SK-N-SH treated with all-trans-retinoic acid at 6 μM for 48 hours (cell line): ENCODE measurements at regions not wholly inside any gene's neighbourhood (a gene's known extent, or its start where the extent isn't known, plus 50 kb on each side); places are given as distances from the start of the nearest gene placed in this dataset.

Experiments
- ATAC-seq: fragments of 200-7000 bp; cut with Tn5 transposase; 3 replicates; pipeline ENCODE4 v1.9.1; 2020; ENCODE audit warnings: mild to moderate bottlenecking, moderate library complexity
- ARNTL ChIP-seq: fragments of 450-650 bp; formaldehyde crosslinking; IDR thresholded peaks from 2 replicates; pipeline ENCODE4 v1.5.0; 2020; ENCODE audit warnings: low read depth, mild to moderate bottlenecking, moderate library complexity, borderline replicate concordance
- BACH2 ChIP-seq: fragments of 250-450 bp; sonication (Bioruptor Pico); IDR thresholded peaks from 2 replicates; pipeline ENCODE4 v1.9.0; 2021; ENCODE audit warnings: mild to moderate bottlenecking, borderline replicate concordance
- CSDC2 ChIP-seq: fragments of 250-450 bp; sonication (Bioruptor Pico); IDR thresholded peaks from 2 replicates; pipeline ENCODE4 v1.5.0; 2020; ENCODE audit warnings: mild to moderate bottlenecking, moderate library complexity
- CSRNP3 ChIP-seq: fragments of 250-450 bp; sonication (Bioruptor Pico); IDR thresholded peaks from 2 replicates; pipeline ENCODE4 v1.5.1; 2021; ENCODE audit warnings: mild to moderate bottlenecking, moderate library complexity
- ESRRG ChIP-seq: fragments of 250-450 bp; sonication (Bioruptor Pico); IDR thresholded peaks from 2 replicates; pipeline ENCODE4 v1.6.1; 2021; ENCODE audit warnings: mild to moderate bottlenecking
- GLIS3 ChIP-seq: fragments of 250-450 bp; sonication (Bioruptor Pico); IDR thresholded peaks from 2 replicates; pipeline ENCODE4 v1.5.0; 2020; ENCODE audit warnings: mild to moderate bottlenecking, moderate library complexity
- OSR1 ChIP-seq: fragments of 250-450 bp; sonication (Bioruptor Pico); IDR thresholded peaks from 2 replicates; pipeline ENCODE4 v1.8.0; 2022; ENCODE audit warnings: moderate library complexity, mild to moderate bottlenecking, inconsistent platforms
- POU6F1 ChIP-seq: fragments of 250-450 bp; sonication (Bioruptor Pico); IDR thresholded peaks from 2 replicates; pipeline ENCODE4 v1.8.0; 2021; ENCODE audit warnings: low read depth, mild to moderate bottlenecking, moderate library complexity, borderline replicate concordance
- PPARA ChIP-seq: fragments of 250-450 bp; sonication (Bioruptor Pico); IDR thresholded peaks from 2 replicates; pipeline ENCODE4 v1.5.0; 2020; ENCODE audit warnings: mild to moderate bottlenecking, borderline replicate concordance
- RARB ChIP-seq: fragments of 250-450 bp; sonication (Bioruptor Pico); IDR thresholded peaks from 2 replicates; pipeline ENCODE4 v1.8.0; 2021; ENCODE audit warnings: mild to moderate bottlenecking, moderate library complexity
- TCF4 ChIP-seq: fragments of 250-450 bp; sonication (Bioruptor Pico); IDR thresholded peaks from 2 replicates; pipeline ENCODE4 v1.8.0; 2021; ENCODE audit warnings: mild to moderate bottlenecking, moderate library complexity, borderline replicate concordance
- TOX ChIP-seq: fragments of 250-450 bp; sonication (Bioruptor Pico); IDR thresholded peaks from 2 replicates; pipeline ENCODE4 v1.8.0; 2021; ENCODE audit warnings: mild to moderate bottlenecking, moderate library complexity, borderline replicate concordance
- ZC3H10 ChIP-seq: fragments of 250-450 bp; sonication (Bioruptor Pico); IDR thresholded peaks from 2 replicates; pipeline ENCODE4 v1.5.1; 2021; ENCODE audit warnings: mild to moderate bottlenecking, moderate library complexity
- ZFP3 ChIP-seq: fragments of 250-450 bp; sonication (Bioruptor Pico); IDR thresholded peaks from 2 replicates; pipeline ENCODE4 v1.5.0; 2020; ENCODE audit warnings: mild to moderate bottlenecking, moderate library complexity
- ZFP30 ChIP-seq: fragments of 450-650 bp; formaldehyde crosslinking; IDR thresholded peaks from 2 replicates; pipeline ENCODE4 v1.5.0; 2022; ENCODE audit warnings: mild to moderate bottlenecking, moderate library complexity
- ZNF565 ChIP-seq: fragments of 450-650 bp; formaldehyde crosslinking; conservative IDR thresholded peaks from 2 replicates; pipeline ENCODE4 v1.5.0; 2020; ENCODE audit warnings: low read depth, mild to moderate bottlenecking, moderate library complexity
- ZNF70 ChIP-seq: fragments of 450-650 bp; formaldehyde crosslinking; IDR thresholded peaks from 2 replicates; pipeline ENCODE4 v1.5.0; 2020; ENCODE audit warnings: mild to moderate bottlenecking, moderate library complexity
- ZNF8 ChIP-seq: fragments of 450-650 bp; formaldehyde crosslinking; IDR thresholded peaks from 2 replicates; pipeline ENCODE4 v1.5.0; 2020; ENCODE audit warnings: mild to moderate bottlenecking, moderate library complexity
- TF ChIP-seq, protein P1 (sequence below): fragments of 250-450 bp; sonication (Bioruptor Pico); IDR thresholded peaks from 2 replicates; pipeline ENCODE4 v1.8.0; 2020; ENCODE audit warnings: mild to moderate bottlenecking, moderate library complexity, borderline replicate concordance
- TF ChIP-seq, protein P2 (sequence below): fragments of 250-450 bp; sonication (Bioruptor Pico); IDR thresholded peaks from 2 replicates; pipeline ENCODE4 v1.5.1; 2020; ENCODE audit warnings: low read depth, mild to moderate bottlenecking, moderate library complexity
- TF ChIP-seq, protein P3 (sequence below): fragments of 250-450 bp; sonication (Bioruptor Pico); IDR thresholded peaks from 2 replicates; pipeline ENCODE4 v1.5.0; 2020; ENCODE audit warnings: mild to moderate bottlenecking, moderate library complexity

GRCh38 chr5:159555084-159555483, 224.8 kb upstream of the IL12B start:
- no peak for TF ChIP-seq ZFP3 (CRISPR knock-in tag)
- TF ChIP-seq BACH2 (CRISPR knock-in tag), result no peak
- TF ChIP-seq, protein P1, sequence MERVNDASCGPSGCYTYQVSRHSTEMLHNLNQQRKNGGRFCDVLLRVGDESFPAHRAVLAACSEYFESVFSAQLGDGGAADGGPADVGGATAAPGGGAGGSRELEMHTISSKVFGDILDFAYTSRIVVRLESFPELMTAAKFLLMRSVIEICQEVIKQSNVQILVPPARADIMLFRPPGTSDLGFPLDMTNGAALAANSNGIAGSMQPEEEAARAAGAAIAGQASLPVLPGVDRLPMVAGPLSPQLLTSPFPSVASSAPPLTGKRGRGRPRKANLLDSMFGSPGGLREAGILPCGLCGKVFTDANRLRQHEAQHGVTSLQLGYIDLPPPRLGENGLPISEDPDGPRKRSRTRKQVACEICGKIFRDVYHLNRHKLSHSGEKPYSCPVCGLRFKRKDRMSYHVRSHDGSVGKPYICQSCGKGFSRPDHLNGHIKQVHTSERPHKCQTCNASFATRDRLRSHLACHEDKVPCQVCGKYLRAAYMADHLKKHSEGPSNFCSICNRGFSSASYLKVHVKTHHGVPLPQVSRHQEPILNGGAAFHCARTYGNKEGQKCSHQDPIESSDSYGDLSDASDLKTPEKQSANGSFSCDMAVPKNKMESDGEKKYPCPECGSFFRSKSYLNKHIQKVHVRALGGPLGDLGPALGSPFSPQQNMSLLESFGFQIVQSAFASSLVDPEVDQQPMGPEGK, result no peak
- no peak for TF ChIP-seq ZNF70 (CRISPR knock-in tag)
- TF ChIP-seq ZNF565, result no peak
- no peak for TF ChIP-seq CSRNP3 (CRISPR knock-in tag)
- TF ChIP-seq OSR1, result no peak
- TF ChIP-seq ZNF8 (CRISPR knock-in tag), result no peak
- TF ChIP-seq, protein P2, sequence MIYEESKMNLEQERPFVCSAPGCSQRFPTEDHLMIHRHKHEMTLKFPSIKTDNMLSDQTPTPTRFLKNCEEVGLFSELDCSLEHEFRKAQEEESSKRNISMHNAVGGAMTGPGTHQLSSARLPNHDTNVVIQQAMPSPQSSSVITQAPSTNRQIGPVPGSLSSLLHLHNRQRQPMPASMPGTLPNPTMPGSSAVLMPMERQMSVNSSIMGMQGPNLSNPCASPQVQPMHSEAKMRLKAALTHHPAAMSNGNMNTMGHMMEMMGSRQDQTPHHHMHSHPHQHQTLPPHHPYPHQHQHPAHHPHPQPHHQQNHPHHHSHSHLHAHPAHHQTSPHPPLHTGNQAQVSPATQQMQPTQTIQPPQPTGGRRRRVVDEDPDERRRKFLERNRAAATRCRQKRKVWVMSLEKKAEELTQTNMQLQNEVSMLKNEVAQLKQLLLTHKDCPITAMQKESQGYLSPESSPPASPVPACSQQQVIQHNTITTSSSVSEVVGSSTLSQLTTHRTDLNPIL (CRISPR knock-in tag), result no peak
- TF ChIP-seq RARB (CRISPR knock-in tag), result no peak
- TF ChIP-seq ZC3H10, result no peak
- no peak for TF ChIP-seq PPARA (CRISPR knock-in tag)
- TF ChIP-seq CSDC2 (CRISPR knock-in tag), result no peak
- TF ChIP-seq, all 23 proteins: peak for 0
- ATAC-seq, result no peak

DNA sequence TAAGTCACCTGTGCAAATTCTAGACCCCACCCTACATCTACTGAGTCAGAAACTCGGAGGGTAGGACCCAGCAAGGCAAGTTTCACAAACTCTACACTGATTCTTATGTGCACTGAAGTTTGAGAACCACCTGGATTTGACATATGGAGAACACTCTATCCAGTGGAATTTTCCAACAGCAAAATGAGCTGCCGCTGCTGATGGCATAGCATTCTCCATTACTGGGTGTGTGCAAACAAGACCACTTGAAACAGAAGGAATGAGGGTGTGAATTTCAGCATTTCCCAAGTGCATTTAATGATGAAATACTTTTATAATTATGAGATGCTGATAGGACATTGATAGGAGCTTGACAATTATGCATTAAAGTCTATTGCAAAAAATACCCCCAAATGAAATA, 229.1 kb upstream of the IL12B start:
- no peak for TF ChIP-seq CSRNP3 (CRISPR knock-in tag)
- TF ChIP-seq, protein P3, sequence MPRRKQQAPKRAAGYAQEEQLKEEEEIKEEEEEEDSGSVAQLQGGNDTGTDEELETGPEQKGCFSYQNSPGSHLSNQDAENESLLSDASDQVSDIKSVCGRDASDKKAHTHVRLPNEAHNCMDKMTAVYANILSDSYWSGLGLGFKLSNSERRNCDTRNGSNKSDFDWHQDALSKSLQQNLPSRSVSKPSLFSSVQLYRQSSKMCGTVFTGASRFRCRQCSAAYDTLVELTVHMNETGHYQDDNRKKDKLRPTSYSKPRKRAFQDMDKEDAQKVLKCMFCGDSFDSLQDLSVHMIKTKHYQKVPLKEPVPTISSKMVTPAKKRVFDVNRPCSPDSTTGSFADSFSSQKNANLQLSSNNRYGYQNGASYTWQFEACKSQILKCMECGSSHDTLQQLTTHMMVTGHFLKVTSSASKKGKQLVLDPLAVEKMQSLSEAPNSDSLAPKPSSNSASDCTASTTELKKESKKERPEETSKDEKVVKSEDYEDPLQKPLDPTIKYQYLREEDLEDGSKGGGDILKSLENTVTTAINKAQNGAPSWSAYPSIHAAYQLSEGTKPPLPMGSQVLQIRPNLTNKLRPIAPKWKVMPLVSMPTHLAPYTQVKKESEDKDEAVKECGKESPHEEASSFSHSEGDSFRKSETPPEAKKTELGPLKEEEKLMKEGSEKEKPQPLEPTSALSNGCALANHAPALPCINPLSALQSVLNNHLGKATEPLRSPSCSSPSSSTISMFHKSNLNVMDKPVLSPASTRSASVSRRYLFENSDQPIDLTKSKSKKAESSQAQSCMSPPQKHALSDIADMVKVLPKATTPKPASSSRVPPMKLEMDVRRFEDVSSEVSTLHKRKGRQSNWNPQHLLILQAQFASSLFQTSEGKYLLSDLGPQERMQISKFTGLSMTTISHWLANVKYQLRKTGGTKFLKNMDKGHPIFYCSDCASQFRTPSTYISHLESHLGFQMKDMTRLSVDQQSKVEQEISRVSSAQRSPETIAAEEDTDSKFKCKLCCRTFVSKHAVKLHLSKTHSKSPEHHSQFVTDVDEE (CRISPR knock-in tag), result no peak
- TF ChIP-seq ZNF565, result no peak
- TF ChIP-seq, protein P2 (CRISPR knock-in tag), result no peak
- no peak for TF ChIP-seq GLIS3 (CRISPR knock-in tag)
- no peak for TF ChIP-seq ZFP3 (CRISPR knock-in tag)
- TF ChIP-seq ZNF8 (CRISPR knock-in tag), result no peak
- no peak for TF ChIP-seq CSDC2 (CRISPR knock-in tag)
- no peak for TF ChIP-seq TOX (CRISPR knock-in tag)
- no peak for TF ChIP-seq RARB (CRISPR knock-in tag)
- no peak for TF ChIP-seq ARNTL (CRISPR knock-in tag)
- no peak for TF ChIP-seq ESRRG
- TF ChIP-seq ZFP30 (CRISPR knock-in tag), result no peak
- TF ChIP-seq TCF4 (CRISPR knock-in tag), result no peak
- ATAC-seq, result no peak

DNA sequence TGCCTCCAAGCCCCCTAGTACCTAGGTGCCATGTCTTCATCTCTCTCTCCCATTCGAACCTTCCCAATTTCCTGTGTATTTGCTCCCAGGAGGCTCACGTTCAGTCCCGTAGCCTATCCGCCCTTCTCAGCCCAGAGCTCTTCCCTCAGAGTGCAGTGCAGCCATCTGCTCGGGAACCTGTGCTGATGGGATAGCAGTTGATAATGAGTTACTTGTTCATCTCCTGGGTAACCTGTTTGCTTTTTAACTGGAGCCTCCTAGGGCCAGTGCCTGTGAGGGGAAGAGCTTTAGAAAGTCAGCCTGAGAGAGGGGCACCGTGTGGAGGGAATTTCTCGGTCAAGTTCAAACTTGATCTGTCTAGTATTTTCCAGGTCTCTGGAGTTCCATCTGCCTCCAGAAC, 229.8 kb upstream of the IL12B start:
- ATAC-seq, result no peak
- no peak for TF ChIP-seq ZFP3 (CRISPR knock-in tag)
- no peak for TF ChIP-seq ARNTL (CRISPR knock-in tag)
- TF ChIP-seq TOX (CRISPR knock-in tag), result no peak
- TF ChIP-seq POU6F1, result no peak
- no peak for TF ChIP-seq CSDC2 (CRISPR knock-in tag)
